ENCODE measurements at regions not wholly inside any gene's neighbourhood (a gene's known extent, or its start where the extent isn't known, plus 50 kb on each side); places are given as distances from the start of the nearest gene placed in this dataset.

DNA sequence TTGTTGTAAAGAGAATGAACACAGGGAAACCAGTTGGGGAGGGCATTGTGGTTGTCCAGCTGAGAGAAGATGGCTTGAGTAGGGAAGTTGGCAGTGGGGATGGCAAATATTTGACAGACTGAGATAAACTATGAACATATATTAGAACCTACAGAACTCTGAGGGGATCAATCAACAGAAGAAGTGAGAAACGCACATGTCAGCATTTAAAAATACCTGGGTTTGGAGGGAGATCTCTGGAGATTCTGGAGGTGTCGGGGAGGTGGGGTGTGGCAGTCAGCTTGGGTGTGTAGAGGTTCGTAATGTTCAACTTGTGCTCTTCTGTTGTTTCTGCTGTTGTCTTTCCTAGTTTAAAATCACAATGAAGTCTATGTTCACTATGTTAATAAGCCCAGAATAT is 517.8 kb downstream of the AACS start:
- no peak for DNase-seq

- no peak for DNase-seq
Measured at GRCh38 chr12:125586441-125586840, 521.2 kb downstream of the AACS start.

- DNase-seq: no peak
Measured at GRCh38 chr12:125593269-125593668, 528.0 kb downstream of the AACS start.

DNA sequence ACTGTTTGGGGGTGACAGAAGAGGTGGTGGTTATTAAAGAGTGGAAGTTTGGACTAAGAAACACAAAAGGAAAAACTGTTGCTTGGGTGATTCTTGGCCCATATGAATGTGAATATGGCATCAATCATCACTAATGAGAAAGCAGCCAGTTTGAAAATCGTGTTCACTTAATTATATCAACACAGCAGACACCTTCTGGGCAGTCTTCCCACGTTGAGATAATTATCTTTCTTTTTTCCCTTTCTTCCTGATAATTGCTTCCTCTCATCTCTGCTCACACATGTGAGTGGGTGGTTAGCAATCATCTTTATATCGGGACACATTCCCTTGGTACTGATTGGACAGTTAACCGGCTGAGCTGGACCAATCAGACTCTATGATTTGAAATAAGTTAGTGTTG is 539.7 kb downstream of the AACS start:
- no peak for DNase-seq

- no peak for DNase-seq
Measured at GRCh38 chr12:125606312-125606711, 541.1 kb downstream of the AACS start.

DNA sequence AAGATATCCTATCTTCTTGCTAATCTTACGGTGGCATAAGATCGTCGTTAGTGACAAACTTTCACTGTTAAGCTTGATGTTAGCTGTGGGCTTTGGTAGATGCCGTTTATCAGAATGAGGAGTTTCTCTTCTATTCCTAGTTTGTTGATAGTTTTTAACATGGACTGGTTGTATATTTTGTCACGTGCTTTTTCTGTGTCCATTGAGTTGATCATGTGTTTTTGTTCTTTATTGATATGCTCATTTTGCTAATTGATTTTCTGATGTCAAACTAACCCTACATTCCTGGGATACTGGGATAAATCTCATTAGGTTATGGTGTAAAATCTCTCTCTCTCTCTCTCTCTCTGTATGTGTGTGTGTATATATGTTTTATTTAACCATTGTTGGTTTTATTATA is 545.1 kb downstream of the AACS start:
- no peak for DNase-seq

DNA sequence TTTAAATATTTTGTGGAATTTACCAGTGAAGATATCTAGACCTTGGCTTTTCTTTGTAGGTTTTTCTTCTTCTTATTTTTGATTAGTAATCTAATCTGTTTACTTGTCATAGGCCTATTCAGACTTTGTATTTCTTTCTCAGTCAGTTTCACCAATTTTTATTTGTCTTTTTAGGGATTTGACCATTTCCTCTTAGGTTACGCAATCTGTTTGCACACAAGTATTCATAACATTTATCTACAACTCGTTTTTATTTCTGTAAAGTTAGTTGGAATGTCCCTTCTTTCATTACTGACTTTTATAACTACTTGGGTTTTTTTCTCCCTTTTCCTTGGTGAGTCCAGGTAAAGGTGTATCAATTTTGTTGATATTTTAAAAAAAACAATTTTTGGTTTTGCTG is 545.7 kb downstream of the AACS start:
- no peak for DNase-seq

GRCh38 chr12:125614058-125614457 is 548.8 kb downstream of the AACS start:
- DNase-seq: no peak

DNA sequence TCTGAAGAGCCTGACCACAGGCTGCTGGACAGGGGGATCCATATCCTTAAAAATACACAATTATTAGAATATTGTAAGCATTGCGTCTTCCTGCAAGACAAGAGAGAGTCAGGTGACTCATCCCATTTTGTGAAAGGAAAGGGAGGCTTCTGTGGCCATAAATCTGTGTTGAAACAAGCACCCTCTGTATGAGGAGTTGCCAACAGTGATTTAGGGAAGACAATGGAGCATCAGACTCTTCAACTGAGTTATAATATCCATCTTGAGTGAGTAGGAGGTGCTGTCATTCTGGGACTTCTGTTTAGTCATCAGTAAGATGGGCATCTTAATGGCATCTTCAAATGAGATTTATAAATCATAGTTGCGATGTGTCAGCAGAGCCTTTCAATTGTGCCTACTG is 554.5 kb downstream of the AACS start:
- DNase-seq: no peak

DNA sequence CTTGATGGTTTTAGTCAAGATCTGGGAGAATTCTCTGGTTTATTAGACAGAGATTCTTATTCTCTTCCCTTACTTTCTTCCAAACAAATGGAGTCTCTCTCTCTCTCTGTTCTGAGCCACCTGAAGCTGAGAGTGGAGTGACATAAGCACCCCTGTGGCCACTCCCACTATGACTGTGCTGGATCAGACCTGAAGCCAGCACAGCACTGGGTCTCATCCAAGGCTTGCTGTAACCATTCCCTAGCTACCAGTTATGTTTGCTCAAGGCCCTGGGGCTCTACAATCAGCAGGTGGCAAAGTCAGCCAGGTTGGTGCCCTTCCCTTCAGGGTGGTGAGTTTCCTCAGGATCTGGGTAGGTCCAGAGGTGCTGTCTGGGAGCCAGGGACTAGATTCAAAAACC is 568.5 kb downstream of the AACS start:
- DNase-seq: no peak

- DNase-seq: no peak
Measured at GRCh38 chr12:125634813-125635212, 569.6 kb downstream of the AACS start.

DNA sequence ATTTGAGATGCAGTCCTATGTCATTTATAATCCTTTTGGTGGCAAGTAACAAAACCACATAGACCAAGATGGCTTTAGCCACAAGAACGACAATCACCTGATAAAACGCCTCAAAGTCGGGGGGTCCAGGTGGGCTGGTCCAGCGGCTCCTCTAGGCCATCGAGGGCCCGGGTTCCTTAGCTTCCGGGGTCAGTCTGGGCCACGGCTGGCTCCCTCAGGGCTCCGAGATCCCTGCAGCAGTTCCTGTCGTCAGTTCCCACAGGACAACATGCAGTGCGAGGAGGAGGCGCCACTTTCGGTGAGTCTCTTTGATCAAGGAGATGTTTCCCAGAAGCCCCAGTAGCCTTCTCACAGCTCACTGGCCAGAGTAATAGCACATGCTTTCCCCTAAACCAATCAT is 574.6 kb downstream of the AACS start:
- DNase-seq: no peak

GRCh38 chr12:125643055-125643454 is 577.8 kb downstream of the AACS start:
- DNase-seq: no peak

DNA sequence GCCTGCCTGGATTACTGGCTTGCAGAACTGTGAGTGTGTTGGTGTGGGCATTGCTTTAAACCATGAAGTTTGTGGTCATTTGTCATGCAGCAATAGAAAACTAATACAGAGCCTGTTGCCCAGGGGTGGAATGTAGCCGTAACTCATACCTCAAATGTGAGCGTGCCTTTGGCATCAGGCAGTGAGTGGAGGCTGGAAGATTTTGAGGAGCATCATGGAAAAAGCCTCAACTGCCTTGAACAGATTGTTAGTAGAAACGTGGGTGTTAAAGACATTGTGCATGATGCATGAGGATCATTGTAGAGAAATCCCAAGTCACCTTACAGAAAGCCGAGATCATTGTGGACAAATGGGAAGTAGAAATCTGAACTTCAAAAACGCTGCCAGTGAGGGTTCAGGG is 580.5 kb downstream of the AACS start:
- no peak for DNase-seq

DNA sequence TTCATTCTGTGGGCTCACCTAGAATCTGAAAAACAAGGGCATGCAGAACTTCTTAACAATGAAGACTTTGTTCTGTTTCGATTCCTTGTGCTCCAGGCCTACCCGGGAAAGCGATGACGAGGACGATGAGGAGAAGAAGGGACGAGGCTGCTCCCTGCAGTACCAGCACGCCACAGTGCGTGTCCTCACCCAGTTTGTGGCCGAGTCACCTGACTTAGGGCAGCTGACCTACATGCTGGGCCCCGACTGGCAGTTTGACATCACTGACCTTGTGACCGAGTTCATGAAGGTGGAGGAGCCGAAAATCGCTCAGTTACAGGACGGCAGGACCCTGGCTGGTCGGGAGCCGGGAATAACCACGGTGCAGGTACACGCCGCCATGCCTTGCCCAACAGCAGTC is 585.4 kb downstream of the AACS start:
- DNase-seq: no peak

- DNase-seq: no peak
Measured at GRCh38 chr12:125651625-125652024, 586.4 kb downstream of the AACS start.

DNA sequence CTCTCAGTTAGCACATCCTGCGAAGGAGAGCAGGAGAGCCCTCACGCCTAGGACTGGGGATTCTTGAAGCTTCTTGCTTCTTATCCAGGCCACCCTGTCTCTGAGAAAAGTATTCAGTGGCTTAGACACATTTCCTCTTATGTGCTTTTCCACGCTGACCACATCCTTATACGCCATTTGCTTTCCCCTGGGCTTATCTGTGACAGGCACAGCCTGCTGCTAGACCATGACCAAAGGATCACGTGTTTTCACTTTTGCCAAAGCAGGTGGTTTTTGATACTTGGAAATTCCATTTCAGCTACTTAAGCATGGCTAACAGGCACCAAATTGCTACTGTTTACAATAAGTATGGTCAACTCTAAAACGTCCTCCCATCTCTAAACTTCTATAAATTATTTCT is 587.4 kb downstream of the AACS start:
- no peak for DNase-seq

DNA sequence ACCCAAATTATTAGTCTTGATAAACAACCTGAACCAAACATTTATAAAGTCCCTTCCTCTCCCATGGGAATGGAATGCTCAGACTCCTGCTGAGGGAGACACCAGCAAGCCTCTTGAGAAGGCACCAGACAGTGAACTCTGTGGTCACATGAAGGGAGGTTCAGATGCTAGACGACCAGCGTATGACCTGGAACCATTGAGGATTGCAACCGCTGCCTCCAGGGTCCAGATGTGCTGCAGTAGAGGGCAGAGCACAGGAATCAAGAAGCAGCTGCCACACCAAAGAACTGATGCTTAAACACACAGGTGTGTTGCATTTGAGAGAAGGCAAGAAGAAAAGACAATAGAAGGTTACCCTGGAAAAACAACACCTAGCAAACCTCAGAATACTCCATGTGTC is 592.4 kb downstream of the AACS start:
- no peak for DNase-seq

DNA sequence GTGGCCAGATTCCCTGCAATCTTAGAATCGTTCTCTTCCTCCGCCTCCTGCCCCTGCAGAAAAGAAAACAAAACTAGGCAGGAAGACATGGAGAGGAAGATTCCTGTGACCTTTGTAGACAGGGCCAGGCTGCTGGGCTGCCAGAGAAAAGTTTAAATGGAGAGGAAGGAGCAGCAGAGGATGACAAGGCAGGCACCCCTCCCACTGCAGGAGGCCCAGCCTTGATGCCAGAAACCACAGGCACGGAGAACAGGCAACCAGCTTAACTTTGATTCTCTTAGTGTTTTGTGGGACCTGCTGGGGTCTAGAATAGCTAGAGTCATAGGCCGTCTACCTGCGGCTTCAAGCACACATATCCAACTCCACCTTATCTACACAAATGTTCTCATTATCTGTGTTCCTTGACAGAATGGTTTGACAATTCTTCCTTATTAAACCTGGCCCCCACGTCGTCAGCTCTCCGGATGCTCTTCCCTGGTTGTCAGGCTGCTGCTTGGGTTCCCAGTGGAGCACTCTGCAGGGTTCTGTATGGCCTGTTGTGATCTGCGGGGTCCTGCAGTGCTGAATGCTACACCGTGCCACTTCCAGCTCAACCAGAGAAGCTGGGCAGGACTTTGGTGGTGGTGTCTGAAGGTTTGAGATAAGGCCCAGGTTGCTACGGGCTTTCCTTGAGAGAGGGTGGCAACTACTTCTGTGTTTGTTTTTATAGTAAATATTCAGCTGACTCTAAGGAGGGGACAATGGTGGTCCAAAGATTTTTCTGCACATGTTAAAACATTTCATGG is 609.5 kb downstream of the AACS start:
- no peak for DNase-seq

GRCh38 chr12:125676366-125676765 is 611.1 kb downstream of the AACS start:
- DNase-seq: no peak

GRCh38 chr12:125677829-125678228 is 612.6 kb downstream of the AACS start:
- no peak for DNase-seq

- DNase-seq: no peak
Measured at GRCh38 chr12:125678589-125678993, 613.4 kb downstream of the AACS start.

GRCh38 chr12:125683748-125684381 is 618.6 kb downstream of the AACS start:
- DNase-seq: no peak

DNA sequence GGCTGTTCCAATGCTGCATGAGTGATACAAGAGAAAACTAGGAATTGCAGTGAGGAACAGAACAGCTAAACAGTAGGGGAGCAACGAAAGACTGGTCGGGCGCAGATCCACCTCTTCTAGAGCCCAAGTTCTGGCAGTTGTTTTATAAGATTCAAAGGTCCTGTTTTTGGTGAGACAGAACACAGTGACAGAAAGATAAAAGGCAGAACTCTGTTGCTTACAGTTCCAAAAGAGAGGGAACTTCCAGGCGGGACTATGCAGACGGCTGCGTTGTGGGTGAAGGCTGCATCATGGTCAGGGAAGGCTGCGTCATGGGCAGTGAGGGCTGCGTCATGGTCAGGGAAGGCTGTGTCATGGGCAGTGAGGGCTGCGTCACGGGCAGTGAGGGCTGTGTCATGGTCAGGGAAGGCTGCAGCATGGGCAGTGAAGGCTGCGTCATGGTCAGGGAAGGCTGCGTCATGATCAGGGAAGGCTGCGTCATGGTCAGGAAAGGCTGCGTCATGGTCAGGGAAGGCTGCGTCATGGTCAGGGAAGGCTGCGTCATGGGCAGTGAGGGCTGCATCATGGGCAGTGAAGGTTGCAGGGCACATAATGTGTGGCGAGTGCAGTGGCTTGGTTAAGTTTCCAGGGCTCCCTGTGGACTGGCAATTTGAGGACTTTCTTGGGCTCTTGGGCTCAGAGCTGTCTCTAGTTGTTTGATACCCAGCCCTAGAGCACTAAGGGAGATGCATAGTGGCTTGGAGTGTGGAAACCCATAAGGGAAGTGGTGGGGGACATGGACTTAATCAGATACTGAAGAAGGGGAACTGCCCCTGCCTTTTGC is 619.9 kb downstream of the AACS start:
- no peak for DNase-seq
